HG03565 (cell line): ENCODE measurements at regions not wholly inside any gene's neighbourhood (a gene's known extent, or its start where the extent isn't known, plus 50 kb on each side); places are given as distances from the start of the nearest gene placed in this dataset.

Source experiments
- ATAC-seq: cut with Tn5 transposase; IDR thresholded peaks from one replicate; pipeline ENCODE4 v1.9.1; 2021; ENCODE audit warnings: mild to moderate bottlenecking, moderate library complexity; ENCODE audit not compliant: unreplicated experiment

GRCh38 chr5:56288873-56289601, 55.9 kb upstream of the ANKRD55 start:
- ATAC-seq, result no peak

DNA sequence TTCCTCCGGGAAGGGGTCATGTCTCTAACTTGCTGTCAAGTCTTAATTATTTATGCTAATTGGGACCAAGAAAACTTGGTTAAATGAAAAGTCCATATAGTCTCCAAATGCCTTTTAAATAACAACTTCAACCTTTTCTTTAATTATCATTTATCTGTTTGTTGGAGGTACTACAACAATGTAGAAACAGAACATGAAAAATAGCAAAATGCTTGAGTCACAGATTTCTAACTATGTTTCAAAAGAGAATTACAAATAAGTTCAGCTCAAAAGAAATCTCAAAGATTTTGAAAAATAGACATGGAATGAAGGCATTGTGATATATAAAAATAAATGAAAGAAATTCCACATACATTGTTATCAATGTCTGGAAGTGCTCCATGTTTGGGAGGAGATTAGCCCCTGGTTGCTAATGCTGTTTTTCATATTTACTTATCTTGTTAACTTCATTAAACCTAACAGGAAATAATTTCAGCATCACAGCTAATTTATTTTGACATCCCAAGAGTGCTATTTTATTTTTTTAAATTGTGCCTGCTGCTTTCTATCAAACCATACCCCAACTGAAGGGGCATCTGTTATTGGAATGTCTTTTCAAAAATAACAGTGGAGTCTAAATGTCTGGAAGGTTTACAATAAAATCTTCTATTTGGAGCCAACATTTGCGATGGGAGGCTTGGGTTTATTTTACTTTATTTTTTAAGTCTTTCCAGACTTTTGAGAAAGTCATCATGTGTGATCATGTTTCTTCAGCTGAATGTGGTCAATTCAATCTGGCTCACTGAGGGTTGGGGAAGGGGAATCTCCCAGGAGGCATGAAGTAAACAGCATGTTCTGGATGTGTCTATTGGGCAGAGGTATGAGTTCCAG, 53.1 kb upstream of the ANKRD55 start:
- no peak for ATAC-seq

DNA sequence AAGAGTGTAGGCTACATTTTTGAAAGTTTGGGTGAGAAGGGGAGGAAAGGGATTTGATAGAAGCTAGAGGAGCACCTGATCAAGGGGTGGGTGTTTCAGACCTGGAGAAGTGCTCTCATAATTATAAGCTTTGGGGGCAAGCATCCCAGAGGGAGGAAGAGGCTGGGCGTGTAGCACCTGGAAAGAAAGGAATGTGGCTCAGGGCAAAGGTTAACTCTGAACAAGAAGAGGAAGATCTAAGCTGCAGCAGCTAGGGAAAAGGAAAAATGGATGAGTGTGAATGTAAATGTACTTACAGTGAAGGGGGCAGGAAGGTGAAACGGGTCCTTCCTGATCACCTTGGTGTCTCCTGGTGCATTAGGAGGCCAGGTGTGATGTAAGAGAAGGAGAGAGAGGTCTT, 49.8 kb upstream of the ANKRD55 start:
- ATAC-seq, result no peak
